ENCODE measurements at regions not wholly inside any gene's neighbourhood (a gene's known extent, or its start where the extent isn't known, plus 50 kb on each side); places are given as distances from the start of the nearest gene placed in this dataset.

DNA sequence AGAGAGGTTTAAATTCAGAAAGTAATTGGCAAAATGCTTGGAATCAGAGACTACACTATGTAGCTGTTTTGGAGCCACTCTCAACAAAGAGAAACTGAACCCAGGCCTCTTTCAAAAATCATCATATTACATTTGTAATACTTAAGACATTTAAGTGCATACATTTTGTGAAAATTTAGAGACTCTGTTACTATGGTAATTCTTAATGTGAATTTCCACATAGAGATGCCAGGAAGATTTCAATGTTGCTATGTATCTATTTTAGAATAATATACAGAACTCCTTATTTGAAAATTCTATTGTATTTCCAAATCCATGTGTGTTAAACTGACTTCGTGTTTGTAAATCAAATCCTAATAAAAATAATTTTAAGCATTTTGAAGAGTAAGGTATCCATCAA is 1260.9 kb upstream of the C9orf72 start:
- Histone ChIP-seq H3K23ac (ENCODE audit: low read depth, low read length) (no peak overlapping the region), H4K8ac (ENCODE audit: low read depth in 2 of 2, low read length in 2 of 2) (no peak overlapping the region), H3K36me3 (ENCODE audit: control insufficient read depth, insufficient read depth, low read length) (no peaks in the 10 kb centered on the region), H3K4me2 (ENCODE audit: low read depth, low read length) (no peak overlapping the region), H3K56ac (ENCODE audit: extremely low read depth, insufficient read depth, low read length) (no peak overlapping the region), H4K20me1 (ENCODE audit: insufficient read depth, low read length) (no peaks in the 10 kb centered on the region), H3K9me3 (ENCODE audit: control insufficient read depth, insufficient read depth, low read length) (peaks cover 8% of the 10 kb centered on the region), H2AFZ (replicated peaks; ENCODE audit: low read length, poor library complexity) (no peak overlapping the region), H2BK15ac (ENCODE audit: low read depth, low read length) (no peak overlapping the region), H2BK5ac (ENCODE audit: low read depth, low read length, poor library complexity, severe bottlenecking) (no peak overlapping the region), H3K9ac (ENCODE audit: low read depth, low read length) (no peak overlapping the region), H3K27ac (ENCODE audit: insufficient read depth, low read length) (no peak overlapping the region), H3K4me1 (ENCODE audit: control insufficient read depth, insufficient read depth, low read length) (no peaks in the 10 kb centered on the region), H3K9me1 (ENCODE audit: insufficient read depth, low read length) (no peaks in the 10 kb centered on the region), H3K27me3 (ENCODE audit: control insufficient read depth, insufficient read depth, low read length) (no peaks in the 10 kb centered on the region), H3K14ac (replicated peaks; ENCODE audit: low read depth, low read length) (no peak overlapping the region), H3K18ac (ENCODE audit: low read depth, low read length) (no peak overlapping the region), H3K4ac (ENCODE audit: low read depth, low read length) (no peak overlapping the region), H2BK20ac (ENCODE audit: low read depth, low read length) (no peak overlapping the region), H3K4me3 (ENCODE audit: insufficient read depth, low read depth, low read length) (no peak overlapping the region), H4K91ac (ENCODE audit: insufficient read depth, low read depth, low read length) (no peak overlapping the region), H2AK5ac (ENCODE audit: low read depth, low read length) (no peak overlapping the region), H2BK120ac (ENCODE audit: low read depth, low read length) (no peak overlapping the region), H4K5ac (ENCODE audit: low read depth, low read length) (no peak overlapping the region), H3K79me1 (ENCODE audit: low read depth in 1 of 2, low read length in 2 of 2) (no peaks in the 10 kb centered on the region), H2AK9ac (replicated peaks; ENCODE audit: low read depth, low read length, poor library complexity) (no peak overlapping the region)
- no CpG with 5 or more reads among the region's 1 CpG for WGBS, 2 experiments (ENCODE audit: extremely low coverage in 2 of 2, insufficient read length in 1 of 2)
- ATAC-seq (ENCODE audit: low read depth) (no peak), DNase-seq (no peak)
- ChIA-PET POLR2A (ENCODE audit: unreplicated experiment) (no interaction called here), CTCF (no interaction called here)
- TF ChIP-seq FOS (IDR thresholded peaks at IDR 0.05; ENCODE audit: low read depth, low read length) (no peak), ELK1 (IDR thresholded peaks at IDR 0.05; ENCODE audit: borderline replicate concordance, low read depth, low read length) (no peak), SMC3 (IDR thresholded peaks at IDR 0.05; ENCODE audit: low read depth, low read length) (no peak), MAFK (IDR thresholded peaks at IDR 0.05; ENCODE audit: low read depth, low read length) (no peak), CEBPB (IDR thresholded peaks at IDR 0.05; ENCODE audit: low read depth, low read length) (no peak), BHLHE40 (IDR thresholded peaks at IDR 0.05; ENCODE audit: low read depth, low read length) (no peak), MAZ (IDR thresholded peaks at IDR 0.05; ENCODE audit: borderline replicate concordance, low read depth, low read length) (no peak), MXI1 (IDR thresholded peaks at IDR 0.05; ENCODE audit: borderline replicate concordance, low read depth, low read length) (no peak), POLR2A (IDR thresholded peaks at IDR 0.05; ENCODE audit: low read depth, low read length) (no peak), RCOR1 (IDR thresholded peaks at IDR 0.05; ENCODE audit: insufficient replicate concordance, low read length) (no peak), CHD1 (IDR thresholded peaks at IDR 0.05; ENCODE audit: low read depth, low read length) (no peak), NFE2L2 (IDR thresholded peaks at IDR 0.05; ENCODE audit: low read depth, low read length) (no peak), RFX5 (IDR thresholded peaks at IDR 0.05; ENCODE audit: low read depth, low read length) (no peak), RAD21 (IDR thresholded peaks at IDR 0.05; ENCODE audit: low read length) (no peak)
- TF ChIP-seq, protein P1, sequence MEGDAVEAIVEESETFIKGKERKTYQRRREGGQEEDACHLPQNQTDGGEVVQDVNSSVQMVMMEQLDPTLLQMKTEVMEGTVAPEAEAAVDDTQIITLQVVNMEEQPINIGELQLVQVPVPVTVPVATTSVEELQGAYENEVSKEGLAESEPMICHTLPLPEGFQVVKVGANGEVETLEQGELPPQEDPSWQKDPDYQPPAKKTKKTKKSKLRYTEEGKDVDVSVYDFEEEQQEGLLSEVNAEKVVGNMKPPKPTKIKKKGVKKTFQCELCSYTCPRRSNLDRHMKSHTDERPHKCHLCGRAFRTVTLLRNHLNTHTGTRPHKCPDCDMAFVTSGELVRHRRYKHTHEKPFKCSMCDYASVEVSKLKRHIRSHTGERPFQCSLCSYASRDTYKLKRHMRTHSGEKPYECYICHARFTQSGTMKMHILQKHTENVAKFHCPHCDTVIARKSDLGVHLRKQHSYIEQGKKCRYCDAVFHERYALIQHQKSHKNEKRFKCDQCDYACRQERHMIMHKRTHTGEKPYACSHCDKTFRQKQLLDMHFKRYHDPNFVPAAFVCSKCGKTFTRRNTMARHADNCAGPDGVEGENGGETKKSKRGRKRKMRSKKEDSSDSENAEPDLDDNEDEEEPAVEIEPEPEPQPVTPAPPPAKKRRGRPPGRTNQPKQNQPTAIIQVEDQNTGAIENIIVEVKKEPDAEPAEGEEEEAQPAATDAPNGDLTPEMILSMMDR (conservative IDR thresholded peaks at IDR 0.05; ENCODE audit: low read depth, low read length): no peak
- TF ChIP-seq, protein P2, sequence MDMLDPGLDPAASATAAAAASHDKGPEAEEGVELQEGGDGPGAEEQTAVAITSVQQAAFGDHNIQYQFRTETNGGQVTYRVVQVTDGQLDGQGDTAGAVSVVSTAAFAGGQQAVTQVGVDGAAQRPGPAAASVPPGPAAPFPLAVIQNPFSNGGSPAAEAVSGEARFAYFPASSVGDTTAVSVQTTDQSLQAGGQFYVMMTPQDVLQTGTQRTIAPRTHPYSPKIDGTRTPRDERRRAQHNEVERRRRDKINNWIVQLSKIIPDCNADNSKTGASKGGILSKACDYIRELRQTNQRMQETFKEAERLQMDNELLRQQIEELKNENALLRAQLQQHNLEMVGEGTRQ (IDR thresholded peaks at IDR 0.05; ENCODE audit: low read depth, low read length): no peak
- BruUV-seq (replicated peaks): no TSS peak
- in situ Hi-C loops (cut with MboI; ENCODE audit: low sequenced_read_pairs) (no loop called here), dilution Hi-C loops (cut with HindIII; ENCODE audit: low sequenced_read_pairs, unreplicated experiment) (no loop called here), intact Hi-C loops (cut with micrococcal nuclease) (no loop called here)
